ENCODE measurements at regions not wholly inside any gene's neighbourhood (a gene's known extent, or its start where the extent isn't known, plus 50 kb on each side); places are given as distances from the start of the nearest gene placed in this dataset.

GRCh38 chr15:94838281-94838680 is 606.9 kb downstream of the MCTP2 start:
- no CpG with 5 or more reads among the region's 1 CpG for WGBS (ENCODE audit: extremely low coverage, insufficient coverage, insufficient read length)

GRCh38 chr15:94840794-94841783 is 609.7 kb downstream of the MCTP2 start:
- H3K79me2 ChIP-seq (ENCODE audit: control insufficient read depth, insufficient read depth, low read length, poor library complexity): no peaks in the 10 kb centered on the region
- H2BK12ac ChIP-seq (ENCODE audit: low read length): peak overlapping the region; percentile 15
- no peak overlapping the region for H3K18ac ChIP-seq (ENCODE audit: low read length)
- peak overlapping the region; percentile 2 for H4K91ac ChIP-seq (ENCODE audit: low read depth, low read length)
- H3K36me3 ChIP-seq (ENCODE audit: control insufficient read depth in 1 of 2, insufficient read depth in 2 of 2, low read length in 2 of 2): no peaks in the 10 kb centered on the region
- H3K14ac ChIP-seq (ENCODE audit: low read length): peak overlapping the region; percentile 62
- no CpG with 5 or more reads among the region's 10 CpGs for WGBS (ENCODE audit: extremely low coverage, insufficient coverage, insufficient read length)
- peaks cover 18% of the 10 kb centered on the region for H3K79me1 ChIP-seq (ENCODE audit: low read length)
- H3K9me3 ChIP-seq (ENCODE audit: insufficient read depth, low read depth, low read length): no peaks in the 10 kb centered on the region
- H2AFZ ChIP-seq (ENCODE audit: insufficient read depth, low read length, poor library complexity): no peak overlapping the region
- H3K4me1 ChIP-seq (ENCODE audit: control insufficient read depth in 1 of 2, insufficient read depth in 2 of 2, low read length in 2 of 2): peaks cover 2 to 3% of the 10 kb centered on the region in 2 experiments
- H4K8ac ChIP-seq (ENCODE audit: low read depth, low read length): no peak overlapping the region
- H2BK120ac ChIP-seq (ENCODE audit: insufficient read depth, low read length, poor library complexity): peak overlapping the region; percentile 15
- H3K4me2 ChIP-seq (ENCODE audit: low read length): no peak overlapping the region
- no peaks in the 10 kb centered on the region for H3K27me3 ChIP-seq (ENCODE audit: insufficient read depth, low read length)
- no peak overlapping the region for H3K4me3 ChIP-seq (ENCODE audit: low read depth, low read length)
- no peak overlapping the region for H4K12ac ChIP-seq (ENCODE audit: low read depth, low read length)
- no peak for DNase-seq
- no peak overlapping the region for H3K27ac ChIP-seq (ENCODE audit: low read depth, low read length)
- H3K4ac ChIP-seq (ENCODE audit: low read depth, low read length): no peak overlapping the region
- no peak overlapping the region for H2AK5ac ChIP-seq (ENCODE audit: low read length)
- no peak overlapping the region for H3K23ac ChIP-seq (ENCODE audit: low read length)
- H3K9ac ChIP-seq (ENCODE audit: low read length): no peak overlapping the region
- H2BK5ac ChIP-seq (ENCODE audit: low read depth, low read length, poor library complexity): no peak overlapping the region

More at GRCh38 chr15:94838281-94838680, 606.9 kb downstream of the MCTP2 start:
- Histone ChIP-seq H4K8ac (ENCODE audit: low read depth, low read length) (no peak overlapping the region), H2BK12ac (ENCODE audit: low read length) (no peak overlapping the region), H3K18ac (ENCODE audit: low read length) (no peak overlapping the region), H4K12ac (ENCODE audit: low read depth, low read length) (no peak overlapping the region), H3K4me2 (ENCODE audit: low read length) (no peak overlapping the region), H2AK5ac (ENCODE audit: low read length) (no peak overlapping the region), H4K91ac (ENCODE audit: low read depth, low read length) (no peak overlapping the region), H3K4ac (ENCODE audit: low read depth, low read length) (no peak overlapping the region), H3K14ac (ENCODE audit: low read length) (no peak overlapping the region), H3K79me1 (ENCODE audit: low read length) (peaks cover 12% of the 10 kb centered on the region), H3K36me3 (ENCODE audit: control insufficient read depth in 1 of 2, insufficient read depth in 2 of 2, low read length in 2 of 2) (no peaks in the 10 kb centered on the region), H3K23ac (ENCODE audit: low read length) (no peak overlapping the region), H2BK120ac (ENCODE audit: insufficient read depth, low read length, poor library complexity) (no peak overlapping the region), H2BK5ac (ENCODE audit: low read depth, low read length, poor library complexity) (no peak overlapping the region), H3K79me2 (ENCODE audit: control insufficient read depth, insufficient read depth, low read length, poor library complexity) (no peaks in the 10 kb centered on the region), H3K27ac (ENCODE audit: low read depth, low read length) (no peak overlapping the region), H3K9me3 (ENCODE audit: insufficient read depth, low read depth, low read length) (no peaks in the 10 kb centered on the region), H3K27me3 (ENCODE audit: insufficient read depth, low read length) (no peaks in the 10 kb centered on the region), H3K9ac (ENCODE audit: low read length) (no peak overlapping the region), H3K4me1 (ENCODE audit: control insufficient read depth in 1 of 2, insufficient read depth in 2 of 2, low read length in 2 of 2) (peaks cover 3 to 5% of the 10 kb centered on the region in 2 experiments), H3K4me3 (ENCODE audit: low read depth, low read length) (no peak overlapping the region), H2AFZ (ENCODE audit: insufficient read depth, low read length, poor library complexity) (no peak overlapping the region)
- DNase-seq: no peak

GRCh38 chr15:94843060-94843459 is 611.7 kb downstream of the MCTP2 start:
- Histone ChIP-seq H4K91ac (ENCODE audit: low read depth, low read length) (no peak overlapping the region), H4K8ac (ENCODE audit: low read depth, low read length) (no peak overlapping the region), H3K18ac (ENCODE audit: low read length) (no peak overlapping the region), H2BK5ac (ENCODE audit: low read depth, low read length, poor library complexity) (no peak overlapping the region), H3K79me2 (ENCODE audit: control insufficient read depth, insufficient read depth, low read length, poor library complexity) (no peaks in the 10 kb centered on the region), H2BK120ac (ENCODE audit: insufficient read depth, low read length, poor library complexity) (no peak overlapping the region), H3K4ac (ENCODE audit: low read depth, low read length) (no peak overlapping the region), H2BK12ac (ENCODE audit: low read length) (no peak overlapping the region), H3K27ac (ENCODE audit: low read depth, low read length) (no peak overlapping the region), H3K9ac (ENCODE audit: low read length) (no peak overlapping the region), H3K79me1 (ENCODE audit: low read length) (peaks cover 15% of the 10 kb centered on the region), H3K14ac (ENCODE audit: low read length) (no peak overlapping the region), H3K9me3 (ENCODE audit: insufficient read depth, low read depth, low read length) (no peaks in the 10 kb centered on the region), H2AK5ac (ENCODE audit: low read length) (no peak overlapping the region), H4K12ac (ENCODE audit: low read depth, low read length) (no peak overlapping the region), H3K36me3 (ENCODE audit: control insufficient read depth in 1 of 2, insufficient read depth in 2 of 2, low read length in 2 of 2) (no peaks in the 10 kb centered on the region), H3K27me3 (ENCODE audit: insufficient read depth, low read length) (no peaks in the 10 kb centered on the region), H3K23ac (ENCODE audit: low read length) (no peak overlapping the region), H3K4me3 (ENCODE audit: low read depth, low read length) (no peak overlapping the region), H3K4me2 (ENCODE audit: low read length) (no peak overlapping the region), H2AFZ (ENCODE audit: insufficient read depth, low read length, poor library complexity) (no peak overlapping the region), H3K4me1 (ENCODE audit: control insufficient read depth in 1 of 2, insufficient read depth in 2 of 2, low read length in 2 of 2) (peaks cover 2 to 3% of the 10 kb centered on the region in 2 experiments)
- DNase-seq: no peak

GRCh38 chr15:94844198-94844537 is 612.8 kb downstream of the MCTP2 start:
- H3K4me3 ChIP-seq (ENCODE audit: low read depth, low read length): no peak overlapping the region
- H3K23ac ChIP-seq (ENCODE audit: low read length): no peak overlapping the region
- H2BK5ac ChIP-seq (ENCODE audit: low read depth, low read length, poor library complexity): no peak overlapping the region
- peak overlapping the region; percentile 30 for H2BK12ac ChIP-seq (ENCODE audit: low read length)
- H3K9me3 ChIP-seq (ENCODE audit: insufficient read depth, low read depth, low read length): no peaks in the 10 kb centered on the region
- peak overlapping the region; percentile 35 for H4K91ac ChIP-seq (ENCODE audit: low read depth, low read length)
- no peaks in the 10 kb centered on the region for H3K79me2 ChIP-seq (ENCODE audit: control insufficient read depth, insufficient read depth, low read length, poor library complexity)
- DNase-seq: no peak
- H2BK120ac ChIP-seq (ENCODE audit: insufficient read depth, low read length, poor library complexity): peak overlapping the region; percentile 65
- H3K27me3 ChIP-seq (ENCODE audit: insufficient read depth, low read length): no peaks in the 10 kb centered on the region
- peaks cover 15% of the 10 kb centered on the region for H3K79me1 ChIP-seq (ENCODE audit: low read length)
- WGBS (ENCODE audit: extremely low coverage, insufficient coverage, insufficient read length): no CpG with 5 or more reads among the region's 5 CpGs
- peak overlapping the region; percentile 97 for H3K27ac ChIP-seq (ENCODE audit: low read depth, low read length)
- no peak overlapping the region for H4K12ac ChIP-seq (ENCODE audit: low read depth, low read length)
- no peak overlapping the region for H2AFZ ChIP-seq (ENCODE audit: insufficient read depth, low read length, poor library complexity)
- H4K8ac ChIP-seq (ENCODE audit: low read depth, low read length): no peak overlapping the region
- no peak overlapping the region for H2AK5ac ChIP-seq (ENCODE audit: low read length)
- H3K4ac ChIP-seq (ENCODE audit: low read depth, low read length): no peak overlapping the region
- no peak overlapping the region for H3K4me2 ChIP-seq (ENCODE audit: low read length)
- H3K36me3 ChIP-seq (ENCODE audit: control insufficient read depth in 1 of 2, insufficient read depth in 2 of 2, low read length in 2 of 2): no peaks in the 10 kb centered on the region
- H3K4me1 ChIP-seq (ENCODE audit: control insufficient read depth in 1 of 2, insufficient read depth in 2 of 2, low read length in 2 of 2): peaks cover 2 to 3% of the 10 kb centered on the region in 2 experiments
- H3K18ac ChIP-seq (ENCODE audit: low read length): no peak overlapping the region
- no peak overlapping the region for H3K14ac ChIP-seq (ENCODE audit: low read length)
- H3K9ac ChIP-seq (ENCODE audit: low read length): no peak overlapping the region

All from trophoblast cell (in vitro differentiated cells and primary cell).